ENCODE measurements at regions not wholly inside any gene's neighbourhood (a gene's known extent, or its start where the extent isn't known, plus 50 kb on each side); places are given as distances from the start of the nearest gene placed in this dataset.

DNA sequence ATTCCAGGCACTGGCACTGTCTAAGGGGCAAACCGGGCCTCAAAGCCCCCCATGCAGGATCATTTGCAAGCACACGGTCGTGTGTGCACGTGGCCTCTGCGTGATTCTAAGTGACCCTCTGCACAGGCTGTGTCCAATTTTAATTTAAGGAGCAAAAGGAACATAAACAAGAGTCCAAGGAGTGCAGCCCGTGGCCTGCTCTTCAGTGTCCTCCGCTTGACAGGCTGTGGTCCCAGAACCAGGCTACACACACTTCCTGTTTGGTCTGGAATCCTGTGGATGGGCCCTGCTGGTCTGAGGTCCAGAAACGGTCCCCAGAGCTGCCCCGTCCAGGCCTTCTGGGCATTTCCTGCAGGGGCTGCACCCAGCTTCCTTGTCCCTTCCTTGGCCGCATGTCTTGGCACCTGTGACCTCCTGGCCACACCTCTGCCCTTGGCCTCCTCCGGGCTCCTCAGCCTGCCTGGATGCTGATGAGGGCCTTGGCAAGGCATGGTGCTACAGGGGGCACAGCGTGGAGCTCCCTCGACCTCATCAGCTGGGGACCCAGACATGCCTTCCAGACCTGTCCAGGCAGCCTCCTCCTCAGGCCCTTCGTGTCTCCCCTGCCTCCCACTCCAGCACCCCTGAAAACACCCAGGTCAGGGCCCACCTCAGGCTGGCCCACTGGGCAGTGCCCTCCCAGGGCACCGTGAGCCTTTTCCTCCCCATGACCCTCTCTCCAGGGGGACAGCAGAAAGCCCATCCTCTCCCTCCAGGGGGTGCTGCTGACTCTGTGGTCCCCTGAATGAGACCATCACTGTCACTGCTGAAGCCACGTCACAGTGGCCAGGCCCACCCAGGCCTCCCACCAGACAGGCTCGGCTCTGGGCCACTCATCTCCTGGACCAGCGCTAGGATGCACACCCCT lies 136.4 kb upstream of the GPC1 start:
- H3K4me2 ChIP-seq (ENCODE audit: low read length): no peak overlapping the region
- no peaks in the 10 kb centered on the region for H3K79me2 ChIP-seq (ENCODE audit: control insufficient read depth, low read length)
- no peaks in the 10 kb centered on the region for H3K9me3 ChIP-seq (ENCODE audit: control insufficient read depth, insufficient read depth, low read length)
- H3K36me3 ChIP-seq (ENCODE audit: control insufficient read depth, low read length): no peaks in the 10 kb centered on the region
- H4K20me1 ChIP-seq (ENCODE audit: control insufficient read depth, insufficient read depth, low read depth, low read length): no peaks in the 10 kb centered on the region
- no peaks in the 10 kb centered on the region for H3F3A ChIP-seq (ENCODE audit: control insufficient read depth, insufficient read depth)
- H3K9me2 ChIP-seq (replicated peaks; ENCODE audit: control insufficient read depth, low read length): no peaks in the 10 kb centered on the region
- no peak overlapping the region for H3K27ac ChIP-seq (ENCODE audit: low read depth, low read length)
- H3K27me3 ChIP-seq (ENCODE audit: control insufficient read depth, low read length): no peaks in the 10 kb centered on the region
- TF ChIP-seq, protein P1, sequence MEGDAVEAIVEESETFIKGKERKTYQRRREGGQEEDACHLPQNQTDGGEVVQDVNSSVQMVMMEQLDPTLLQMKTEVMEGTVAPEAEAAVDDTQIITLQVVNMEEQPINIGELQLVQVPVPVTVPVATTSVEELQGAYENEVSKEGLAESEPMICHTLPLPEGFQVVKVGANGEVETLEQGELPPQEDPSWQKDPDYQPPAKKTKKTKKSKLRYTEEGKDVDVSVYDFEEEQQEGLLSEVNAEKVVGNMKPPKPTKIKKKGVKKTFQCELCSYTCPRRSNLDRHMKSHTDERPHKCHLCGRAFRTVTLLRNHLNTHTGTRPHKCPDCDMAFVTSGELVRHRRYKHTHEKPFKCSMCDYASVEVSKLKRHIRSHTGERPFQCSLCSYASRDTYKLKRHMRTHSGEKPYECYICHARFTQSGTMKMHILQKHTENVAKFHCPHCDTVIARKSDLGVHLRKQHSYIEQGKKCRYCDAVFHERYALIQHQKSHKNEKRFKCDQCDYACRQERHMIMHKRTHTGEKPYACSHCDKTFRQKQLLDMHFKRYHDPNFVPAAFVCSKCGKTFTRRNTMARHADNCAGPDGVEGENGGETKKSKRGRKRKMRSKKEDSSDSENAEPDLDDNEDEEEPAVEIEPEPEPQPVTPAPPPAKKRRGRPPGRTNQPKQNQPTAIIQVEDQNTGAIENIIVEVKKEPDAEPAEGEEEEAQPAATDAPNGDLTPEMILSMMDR (IDR thresholded peaks at IDR 0.05; ENCODE audit: low read depth, low read length, poor library complexity, severe bottlenecking): no peak
- no peak for TF ChIP-seq EZH2phosphoT487 (IDR thresholded peaks at IDR 0.05; ENCODE audit: borderline replicate concordance, low read length)
- H3K4me3 ChIP-seq (ENCODE audit: low read length): no peak overlapping the region
- no peaks in the 10 kb centered on the region for H3K4me1 ChIP-seq (ENCODE audit: control insufficient read depth, low read length)

DNA sequence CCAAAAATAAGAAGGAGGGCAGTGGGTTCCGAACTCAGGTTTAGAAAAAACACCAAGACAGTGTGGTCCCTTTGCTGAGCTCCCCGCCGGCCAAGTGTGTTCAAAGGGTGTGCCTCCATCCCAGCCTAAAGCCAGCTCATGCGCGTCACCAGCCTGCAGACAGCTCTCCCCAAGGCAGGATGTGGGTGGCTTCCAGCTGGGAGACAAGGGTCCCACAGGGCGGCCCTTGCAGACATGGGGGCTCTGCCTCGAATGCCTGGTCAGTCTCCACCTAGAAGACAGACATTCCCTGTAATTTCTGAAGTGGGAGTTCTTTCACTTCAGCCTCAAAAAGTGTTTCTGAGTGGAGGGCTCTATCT lies 135.8 kb upstream of the GPC1 start:
- Histone ChIP-seq H3K27me3 (ENCODE audit: control insufficient read depth, low read length) (no peaks in the 10 kb centered on the region), H3F3A (ENCODE audit: control insufficient read depth, insufficient read depth) (no peaks in the 10 kb centered on the region), H3K4me3 (ENCODE audit: low read length) (no peak overlapping the region), H3K36me3 (ENCODE audit: control insufficient read depth, low read length) (no peaks in the 10 kb centered on the region), H3K4me2 (ENCODE audit: low read length) (no peak overlapping the region), H3K9me2 (replicated peaks; ENCODE audit: control insufficient read depth, low read length) (no peaks in the 10 kb centered on the region), H3K4me1 (ENCODE audit: control insufficient read depth, low read length) (no peaks in the 10 kb centered on the region), H3K27ac (ENCODE audit: low read depth, low read length) (no peak overlapping the region), H3K9me3 (ENCODE audit: control insufficient read depth, insufficient read depth, low read length) (no peaks in the 10 kb centered on the region), H3K79me2 (ENCODE audit: control insufficient read depth, low read length) (no peaks in the 10 kb centered on the region), H4K20me1 (ENCODE audit: control insufficient read depth, insufficient read depth, low read depth, low read length) (no peaks in the 10 kb centered on the region)
- TF ChIP-seq EZH2phosphoT487 (IDR thresholded peaks at IDR 0.05; ENCODE audit: borderline replicate concordance, low read length): no peak
- TF ChIP-seq, protein P1 (IDR thresholded peaks at IDR 0.05; ENCODE audit: low read depth, low read length, poor library complexity, severe bottlenecking): no peak

DNA sequence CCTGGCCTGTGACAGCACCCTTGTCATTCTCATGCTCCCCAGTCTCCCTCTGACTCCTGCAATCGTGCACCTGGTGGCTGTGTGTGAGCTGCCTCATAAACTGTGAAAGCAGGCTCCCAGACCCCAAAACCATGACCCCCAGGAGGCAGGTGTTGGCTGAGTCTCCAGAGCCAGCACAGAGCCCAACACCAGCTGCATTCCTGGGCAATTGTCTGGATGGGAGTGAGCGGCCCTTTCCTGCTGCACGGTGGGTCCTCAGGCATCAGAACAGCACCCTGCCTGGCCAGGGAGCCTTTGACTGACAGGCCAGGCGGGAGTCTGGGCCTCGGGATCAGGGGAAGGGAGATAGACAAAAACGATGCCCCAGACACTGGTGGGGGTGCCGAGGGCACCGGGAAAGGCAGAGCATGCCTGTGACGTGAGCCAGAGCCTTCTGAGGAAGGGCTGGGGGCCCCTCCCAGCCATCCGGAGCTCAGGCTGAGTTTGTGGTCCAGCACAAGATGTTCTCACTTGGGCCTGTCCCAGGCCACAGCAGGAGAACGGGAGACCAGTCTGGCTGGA lies 135.1 kb upstream of the GPC1 start:
- Histone ChIP-seq H3K27ac (ENCODE audit: low read depth, low read length) (no peak overlapping the region), H3K4me1 (ENCODE audit: control insufficient read depth, low read length) (no peaks in the 10 kb centered on the region), H3K4me2 (ENCODE audit: low read length) (no peak overlapping the region), H3K36me3 (ENCODE audit: control insufficient read depth, low read length) (no peaks in the 10 kb centered on the region), H3K9me3 (ENCODE audit: control insufficient read depth, insufficient read depth, low read length) (no peaks in the 10 kb centered on the region), H3K9me2 (replicated peaks; ENCODE audit: control insufficient read depth, low read length) (no peaks in the 10 kb centered on the region), H3K4me3 (ENCODE audit: low read length) (no peak overlapping the region), H3K79me2 (ENCODE audit: control insufficient read depth, low read length) (no peaks in the 10 kb centered on the region), H4K20me1 (ENCODE audit: control insufficient read depth, insufficient read depth, low read depth, low read length) (no peaks in the 10 kb centered on the region), H3F3A (ENCODE audit: control insufficient read depth, insufficient read depth) (no peaks in the 10 kb centered on the region), H3K27me3 (ENCODE audit: control insufficient read depth, low read length) (no peaks in the 10 kb centered on the region)
- TF ChIP-seq, protein P1 (IDR thresholded peaks at IDR 0.05; ENCODE audit: low read depth, low read length, poor library complexity, severe bottlenecking): no peak
- TF ChIP-seq EZH2phosphoT487 (IDR thresholded peaks at IDR 0.05; ENCODE audit: borderline replicate concordance, low read length): no peak

Data from DOHH2 (cell line).